WTC11 (cell line): ENCODE measurements at regions not wholly inside any gene's neighbourhood (a gene's known extent, or its start where the extent isn't known, plus 50 kb on each side); places are given as distances from the start of the nearest gene placed in this dataset.

Source experiments
- ATF3 ChIP-seq: sonication (generic); formaldehyde crosslinking; conservative IDR thresholded peaks from 2 replicates; pipeline ENCODE4 v1.8.1; 2022; ENCODE audit warnings: mild to moderate bottlenecking, missing genetic modification reagents
- CTCF ChIP-seq: fragments of 200-600 bp; IDR thresholded peaks from 2 replicates; pipeline ENCODE4 v1.8.0; 2022; ENCODE audit warnings: antibody characterized with exemption
- FOXJ3 ChIP-seq: sonication (generic); formaldehyde crosslinking; IDR thresholded peaks from 2 replicates; pipeline ENCODE4 v1.9.0; 2021; ENCODE audit warnings: missing genetic modification reagents, mild to moderate bottlenecking, borderline replicate concordance
- GTF2I ChIP-seq: fragments of 250-450 bp; sonication (Bioruptor Pico); conservative IDR thresholded peaks from 2 replicates; pipeline ENCODE4 v1.4.0; 2021; ENCODE audit warnings: mild to moderate bottlenecking
- KAT7 ChIP-seq: sonication (generic); formaldehyde crosslinking; IDR thresholded peaks from 2 replicates; pipeline ENCODE4 v1.8.1; 2023; ENCODE audit warnings: missing genetic modification reagents, mild to moderate bottlenecking, borderline replicate concordance
- SOX15 ChIP-seq: fragments of 250-450 bp; sonication (Bioruptor Pico); IDR thresholded peaks from 2 replicates; pipeline ENCODE4 v1.9.0; 2021; ENCODE audit warnings: mild to moderate bottlenecking
- STAT6 ChIP-seq: sonication (generic); formaldehyde crosslinking; conservative IDR thresholded peaks from 2 replicates; pipeline ENCODE4 v1.8.1; 2023; ENCODE audit warnings: mild to moderate bottlenecking, low read depth, missing genetic modification reagents, moderate library complexity

- TF ChIP-seq GTF2I (CRISPR knock-in tag), result no peak
- no peak for TF ChIP-seq CTCF
- TF ChIP-seq ATF3 (CRISPR knock-in tag), result no peak
- TF ChIP-seq STAT6 (CRISPR knock-in tag), result no peak
- no peak for TF ChIP-seq KAT7 (CRISPR knock-in tag)
- no peak for TF ChIP-seq SOX15 (CRISPR knock-in tag)
- no peak for TF ChIP-seq FOXJ3 (CRISPR knock-in tag)
Observed at GRCh38 chrX:87049567-87049966, 468.0 kb upstream of the KLHL4 start.
